H1 (cell line): ENCODE measurements at regions not wholly inside any gene's neighbourhood (a gene's known extent, or its start where the extent isn't known, plus 50 kb on each side); places are given as distances from the start of the nearest gene placed in this dataset.

ENCODE experiments used
- CTCF ChIA-PET: fragments of 300-600 bp; sonication (Branson Sonifier 250); formaldehyde crosslinking; loops from one replicate; lab custom pipeline; 2021; ENCODE audit not compliant: partially characterized antibody; lab: Charles Lee
- POLR2A ChIA-PET: fragments of 300-600 bp; sonication (Branson Sonifier 250); formaldehyde crosslinking; loops from one replicate; lab custom pipeline; 2021; ENCODE audit warnings: inconsistent platforms; ENCODE audit not compliant: partially characterized antibody; lab: Charles Lee
- DNase-seq, 2 experiments: peaks; one replicate each; pipeline versions ENCODE4 v3.0.0 to v3.0.0-alpha.2; 2010 to 2022; ENCODE audit warnings: low spot score in 2 of 2, low read depth in 1 of 2, mixed read lengths in 1 of 2
- FAIRE-seq: peaks from 2 replicates; lab custom pipeline; 2011; peaks lifted over from hg19 to GRCh38; lab: Jason Lieb, UNC
- H2AFZ ChIP-seq: 2 replicates; pipeline ENCODE4 v1.8.1; 2012; ENCODE audit warnings: low read length, inconsistent platforms
- H2AK5ac ChIP-seq: 2 replicates; pipeline ENCODE4 v1.6.1; 2013; ENCODE audit warnings: low read depth, low read length
- H2BK120ac ChIP-seq: replicated peaks from 2 replicates; pipeline ENCODE3; 2013; ENCODE audit warnings: low read depth, low read length, inconsistent platforms
- H2BK12ac ChIP-seq: 2 replicates; pipeline ENCODE4 v1.6.1; 2013; ENCODE audit warnings: low read depth, low read length
- H2BK15ac ChIP-seq: 2 replicates; pipeline ENCODE4 v1.6.1; 2013; ENCODE audit warnings: low read length
- H2BK20ac ChIP-seq: 2 replicates; pipeline ENCODE4 v1.6.1; 2013; ENCODE audit warnings: low read length
- H2BK5ac ChIP-seq: 2 replicates; pipeline ENCODE4 v1.6.1; 2013; ENCODE audit warnings: low read depth, low read length
- H3K14ac ChIP-seq: 2 replicates; pipeline ENCODE4 v1.6.1; 2013; ENCODE audit warnings: inconsistent platforms; ENCODE audit not compliant: insufficient read length
- H3K18ac ChIP-seq: 2 replicates; pipeline ENCODE4 v1.6.1; 2013; ENCODE audit warnings: low read length; ENCODE audit errors: extremely low read depth
- H3K23ac ChIP-seq: 2 replicates; pipeline ENCODE4 v1.6.1; 2013; ENCODE audit warnings: inconsistent platforms; ENCODE audit not compliant: insufficient read length
- H3K23me2 ChIP-seq: 2 replicates; pipeline ENCODE4 v1.6.1; 2013; ENCODE audit warnings: low read depth, low read length
- H3K27ac ChIP-seq: 2 replicates; pipeline ENCODE4 v1.6.1; 2011; ENCODE audit warnings: low read depth, low read length, inconsistent platforms
- H3K27me3 ChIP-seq, 4 experiments: replicated peaks in 1 of 4; 1 replicate in 1 of 4; 2 replicates in 3 of 4; pipeline versions ENCODE4 v1.6.1 to v1.8.1; 2011 to 2013; ENCODE audit warnings: low read length in 3 of 4, mild to moderate bottlenecking in 3 of 4, inconsistent platforms in 2 of 4, mixed read lengths in 2 of 4, moderate library complexity in 1 of 4; ENCODE audit not compliant: control insufficient read depth in 3 of 4, insufficient read depth in 3 of 4; ENCODE audit errors: extremely low read depth in 1 of 4
- H3K36me3 ChIP-seq, 4 experiments: 2 replicates each; pipeline versions ENCODE4 v1.6.1 to v1.8.1; 2011 to 2013; ENCODE audit warnings: mild to moderate bottlenecking in 4 of 4, low read length in 3 of 4, moderate library complexity in 2 of 4, control low read depth in 1 of 4, inconsistent platforms in 1 of 4; ENCODE audit not compliant: insufficient read depth in 4 of 4, control insufficient read depth in 2 of 4
- H3K4ac ChIP-seq: replicated peaks from 2 replicates; pipeline ENCODE3; 2013; ENCODE audit warnings: low read length, low read depth, mixed read lengths, inconsistent platforms; ENCODE audit not compliant: insufficient read length
- H3K4me1 ChIP-seq, 4 experiments: replicated peaks in 1 of 4; 1 replicate in 1 of 4; 2 replicates in 3 of 4; pipeline versions ENCODE4 v1.6.1 to v1.8.1; 2011 to 2013; ENCODE audit warnings: low read length in 3 of 4, inconsistent platforms in 2 of 4, mixed read lengths in 1 of 4; ENCODE audit not compliant: insufficient read depth in 4 of 4, control insufficient read depth in 3 of 4
- H3K4me2 ChIP-seq, 2 experiments: 2 replicates each; pipeline versions ENCODE4 v1.6.1 to v1.8.1; 2011 to 2013; ENCODE audit warnings: low read depth in 2 of 2, low read length in 2 of 2, control low read depth in 1 of 2, inconsistent platforms in 1 of 2, mild to moderate bottlenecking in 1 of 2; ENCODE audit not compliant: insufficient read depth in 1 of 2
- H3K4me3 ChIP-seq, 4 experiments: fragments of 200-600, 300-600 bp in 1 of 4; sonication (generic), shearing (Covaris generic), sonication (Bioruptor Twin) in 1 of 4; 2 replicates each; pipeline versions ENCODE4 v1.5.1 to v1.8.1; 2011 to 2016; ENCODE audit warnings: low read length in 4 of 4, low read depth in 3 of 4, control low read depth in 2 of 4, inconsistent platforms in 2 of 4, mild to moderate bottlenecking in 2 of 4, mixed read lengths in 1 of 4, moderate library complexity in 1 of 4; ENCODE audit not compliant: insufficient read depth in 2 of 4; ENCODE audit errors: extremely low read depth in 1 of 4
- H3K56ac ChIP-seq: replicated peaks from 2 replicates; pipeline ENCODE3; 2013; ENCODE audit warnings: low read depth, mild to moderate bottlenecking, mixed read lengths, low read length, inconsistent platforms; ENCODE audit not compliant: insufficient read length
- H3K79me1 ChIP-seq: 2 replicates; pipeline ENCODE4 v1.6.1; 2013; ENCODE audit warnings: low read depth, low read length, control low read depth
- H3K79me2 ChIP-seq, 2 experiments: 2 replicates each; pipeline versions ENCODE4 v1.6.1 to v1.8.1; 2012 to 2013; ENCODE audit warnings: low read length in 2 of 2, mild to moderate bottlenecking in 2 of 2, inconsistent platforms in 1 of 2; ENCODE audit not compliant: insufficient read depth in 2 of 2, control insufficient read depth in 1 of 2
- H3K9ac ChIP-seq, 4 experiments: replicated peaks in 1 of 4; 1 replicate in 1 of 4; 2 replicates in 3 of 4; pipeline versions ENCODE4 v1.6.1 to v1.8.1; 2011 to 2013; ENCODE audit warnings: low read depth in 3 of 4, low read length in 3 of 4, control low read depth in 2 of 4, mild to moderate bottlenecking in 2 of 4, moderate library complexity in 2 of 4, inconsistent platforms in 1 of 4; ENCODE audit errors: extremely low read depth in 1 of 4
- H3K9me3 ChIP-seq, 2 experiments: 2 replicates each; pipeline versions ENCODE4 v1.6.1 to v1.8.1; 2012 to 2013; ENCODE audit warnings: mild to moderate bottlenecking in 2 of 2, moderate library complexity in 2 of 2, control low read depth in 1 of 2, inconsistent platforms in 1 of 2, low read depth in 1 of 2, low read length in 1 of 2, mixed read lengths in 1 of 2; ENCODE audit not compliant: insufficient read depth in 2 of 2
- H4K20me1 ChIP-seq, 2 experiments: replicated peaks in 1 of 2; 2 replicates each; pipeline versions ENCODE3 to v1.8.1; 2011 to 2013; ENCODE audit warnings: inconsistent platforms in 2 of 2, low read length in 2 of 2, mild to moderate bottlenecking in 1 of 2; ENCODE audit not compliant: insufficient read depth in 2 of 2, control insufficient read depth in 1 of 2
- H4K5ac ChIP-seq: 2 replicates; pipeline ENCODE4 v1.6.1; 2013; ENCODE audit warnings: low read length, low read depth, mixed read lengths, inconsistent platforms; ENCODE audit not compliant: insufficient read length
- H4K8ac ChIP-seq: 2 replicates; pipeline ENCODE4 v1.8.0; 2013; ENCODE audit warnings: mild to moderate bottlenecking, moderate library complexity, low read length, inconsistent platforms; ENCODE audit not compliant: insufficient read depth; ENCODE audit errors: extremely low read depth
- H4K91ac ChIP-seq: replicated peaks from 2 replicates; pipeline ENCODE3; 2013; ENCODE audit warnings: low read length, mixed read lengths, inconsistent platforms; ENCODE audit not compliant: insufficient read length
- SRF ChIP-seq: IDR thresholded peaks from 2 replicates; pipeline ENCODE4 v1.6.1; 2011; ENCODE audit warnings: mild to moderate bottlenecking, low read depth, low read length, moderate library complexity
- WGBS, 2 experiments: shearing (Covaris generic) in 1 of 2; methylation state at CpG; one replicate each; pipeline versions ENCODE4 v1.1.6 to v1.1.7; 2013 to 2015; ENCODE audit warnings: low lambda C conversion rate in 2 of 2, mixed read lengths in 2 of 2, inconsistent platforms in 1 of 2, low coverage in 1 of 2, missing lambda C conversion rate in 1 of 2; ENCODE audit not compliant: insufficient replicate concordance in 2 of 2, insufficient coverage in 1 of 2, insufficient read length in 1 of 2; ENCODE audit errors: extremely low coverage in 1 of 2, missing lambda C conversion rate in 1 of 2; 5-methylcytosine and 5-hydroxymethylcytosine counted together

- Histone ChIP-seq H3K36me3 (no peaks in the 10 kb centered on the region), H3K18ac (no peak overlapping the region), H2BK15ac (no peak overlapping the region), H3K4me3 (no peak overlapping the region), H4K20me1 (no peaks in the 10 kb centered on the region), H3K27me3 (no peaks in the 10 kb centered on the region), H2AK5ac (no peak overlapping the region), H3K23ac (no peak overlapping the region), H2BK20ac (no peak overlapping the region), H3K4ac (no peak overlapping the region), H3K4me1 (peaks cover 0 to 3% (median 0%) of the 10 kb centered on the region in 4 experiments; a peak in 4 of 7 replicates), H2BK120ac (no peak overlapping the region), H3K23me2 (no peaks in the 10 kb centered on the region), H3K79me2 (no peaks in the 10 kb centered on the region), H4K91ac (no peak overlapping the region), H2BK5ac (no peak overlapping the region), H2BK12ac (no peak overlapping the region), H3K4me2 (no peak overlapping the region), H3K9me3 (no peaks in the 10 kb centered on the region), H3K27ac (no peak overlapping the region), H3K14ac (no peak overlapping the region), H2AFZ (no peak overlapping the region), H4K5ac (no peak overlapping the region), H3K56ac (no peak overlapping the region), H3K9ac (no peak overlapping the region), H4K8ac (no peak overlapping the region), H3K79me1 (no peaks in the 10 kb centered on the region)
- DNase-seq (no peak), FAIRE-seq (no peak)
- WGBS, 2 experiments: 83% methylated on average over 2 of the region's 2 CpGs; no CpG with 5 or more reads in 1 of the 2 experiments
- ChIA-PET CTCF (interaction anchor here (1.3 kb wide), 1 partner anchor 9 kb away, joined by 3 read pairs; no protein-coding TSS in a partner anchor), POLR2A (no interaction called here)
- TF ChIP-seq SRF: no peak
Measured at GRCh38 chr3:81152156-81152555, 609.3 kb downstream of the GBE1 start.
